ENCODE measurements at regions not wholly inside any gene's neighbourhood (a gene's known extent, or its start where the extent isn't known, plus 50 kb on each side); places are given as distances from the start of the nearest gene placed in this dataset.

GRCh38 chr1:58862728-58863385 lies 79.0 kb upstream of the JUN start:
- H3K27me3 ChIP-seq (ENCODE audit: control insufficient read depth, insufficient read depth, low read length) = no peaks in the 10 kb centered on the region
- ATAC-seq = no peak
- POLR2A ChIA-PET = no interaction called here

DNA sequence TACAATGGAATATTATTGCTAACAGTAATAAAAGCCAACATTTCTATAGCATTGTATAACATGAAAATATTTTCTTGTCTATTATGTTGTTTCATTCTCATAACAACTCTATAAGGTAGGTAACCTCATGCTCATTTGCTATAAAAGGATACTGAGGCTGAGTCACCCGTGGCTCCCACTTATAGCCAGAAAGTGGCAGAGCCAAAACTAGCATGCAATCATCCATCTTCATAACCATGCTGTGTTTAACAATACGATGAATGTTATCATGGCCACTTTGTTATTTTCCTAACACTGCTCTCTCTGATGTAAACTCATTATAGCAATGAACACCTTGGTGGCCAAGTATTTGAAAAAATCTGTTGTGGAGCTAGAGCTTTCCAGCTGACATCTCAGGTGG lies 80.8 kb upstream of the JUN start:
- H3K4me3 ChIP-seq (ENCODE audit: low read depth in 2 of 2, low read length in 2 of 2) = no peak overlapping the region
- TF ChIP-seq POLR2AphosphoS5 (IDR thresholded peaks at IDR 0.05; ENCODE audit: low read depth, low read length) = no peak
- TF ChIP-seq, protein P1, sequence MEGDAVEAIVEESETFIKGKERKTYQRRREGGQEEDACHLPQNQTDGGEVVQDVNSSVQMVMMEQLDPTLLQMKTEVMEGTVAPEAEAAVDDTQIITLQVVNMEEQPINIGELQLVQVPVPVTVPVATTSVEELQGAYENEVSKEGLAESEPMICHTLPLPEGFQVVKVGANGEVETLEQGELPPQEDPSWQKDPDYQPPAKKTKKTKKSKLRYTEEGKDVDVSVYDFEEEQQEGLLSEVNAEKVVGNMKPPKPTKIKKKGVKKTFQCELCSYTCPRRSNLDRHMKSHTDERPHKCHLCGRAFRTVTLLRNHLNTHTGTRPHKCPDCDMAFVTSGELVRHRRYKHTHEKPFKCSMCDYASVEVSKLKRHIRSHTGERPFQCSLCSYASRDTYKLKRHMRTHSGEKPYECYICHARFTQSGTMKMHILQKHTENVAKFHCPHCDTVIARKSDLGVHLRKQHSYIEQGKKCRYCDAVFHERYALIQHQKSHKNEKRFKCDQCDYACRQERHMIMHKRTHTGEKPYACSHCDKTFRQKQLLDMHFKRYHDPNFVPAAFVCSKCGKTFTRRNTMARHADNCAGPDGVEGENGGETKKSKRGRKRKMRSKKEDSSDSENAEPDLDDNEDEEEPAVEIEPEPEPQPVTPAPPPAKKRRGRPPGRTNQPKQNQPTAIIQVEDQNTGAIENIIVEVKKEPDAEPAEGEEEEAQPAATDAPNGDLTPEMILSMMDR (IDR thresholded peaks at IDR 0.05) = no peak
- no peak for TF ChIP-seq SIN3A (IDR thresholded peaks at IDR 0.05; ENCODE audit: borderline replicate concordance, insufficient read depth, low read depth, low read length)
- no peak for TF ChIP-seq TCF7L2 (IDR thresholded peaks at IDR 0.05; ENCODE audit: low read depth, low read length)
- TF ChIP-seq, protein P2, sequence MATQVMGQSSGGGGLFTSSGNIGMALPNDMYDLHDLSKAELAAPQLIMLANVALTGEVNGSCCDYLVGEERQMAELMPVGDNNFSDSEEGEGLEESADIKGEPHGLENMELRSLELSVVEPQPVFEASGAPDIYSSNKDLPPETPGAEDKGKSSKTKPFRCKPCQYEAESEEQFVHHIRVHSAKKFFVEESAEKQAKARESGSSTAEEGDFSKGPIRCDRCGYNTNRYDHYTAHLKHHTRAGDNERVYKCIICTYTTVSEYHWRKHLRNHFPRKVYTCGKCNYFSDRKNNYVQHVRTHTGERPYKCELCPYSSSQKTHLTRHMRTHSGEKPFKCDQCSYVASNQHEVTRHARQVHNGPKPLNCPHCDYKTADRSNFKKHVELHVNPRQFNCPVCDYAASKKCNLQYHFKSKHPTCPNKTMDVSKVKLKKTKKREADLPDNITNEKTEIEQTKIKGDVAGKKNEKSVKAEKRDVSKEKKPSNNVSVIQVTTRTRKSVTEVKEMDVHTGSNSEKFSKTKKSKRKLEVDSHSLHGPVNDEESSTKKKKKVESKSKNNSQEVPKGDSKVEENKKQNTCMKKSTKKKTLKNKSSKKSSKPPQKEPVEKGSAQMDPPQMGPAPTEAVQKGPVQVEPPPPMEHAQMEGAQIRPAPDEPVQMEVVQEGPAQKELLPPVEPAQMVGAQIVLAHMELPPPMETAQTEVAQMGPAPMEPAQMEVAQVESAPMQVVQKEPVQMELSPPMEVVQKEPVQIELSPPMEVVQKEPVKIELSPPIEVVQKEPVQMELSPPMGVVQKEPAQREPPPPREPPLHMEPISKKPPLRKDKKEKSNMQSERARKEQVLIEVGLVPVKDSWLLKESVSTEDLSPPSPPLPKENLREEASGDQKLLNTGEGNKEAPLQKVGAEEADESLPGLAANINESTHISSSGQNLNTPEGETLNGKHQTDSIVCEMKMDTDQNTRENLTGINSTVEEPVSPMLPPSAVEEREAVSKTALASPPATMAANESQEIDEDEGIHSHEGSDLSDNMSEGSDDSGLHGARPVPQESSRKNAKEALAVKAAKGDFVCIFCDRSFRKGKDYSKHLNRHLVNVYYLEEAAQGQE (IDR thresholded peaks at IDR 0.05; ENCODE audit: insufficient read depth in 1 of 2, low read depth in 2 of 2, low read length in 1 of 2) = no peak
- no peak for DNase-seq (ENCODE audit: low read depth, low spot score)
- POLR2A ChIA-PET = no interaction called here
- H3K9me3 ChIP-seq (ENCODE audit: control insufficient read depth, insufficient read depth, low read depth, low read length) = no peaks in the 10 kb centered on the region; the same call in 1 of the 2 replicates
- H3K27ac ChIP-seq (ENCODE audit: low read length) = no peak overlapping the region; the same call in 1 of the 2 replicates
- CTCF ChIA-PET = no interaction called here
- no peak for ATAC-seq
- no peaks in the 10 kb centered on the region for H3K36me3 ChIP-seq (ENCODE audit: control insufficient read depth, insufficient read depth, low read length)
- intact Hi-C loops (cut with micrococcal nuclease; ENCODE audit: unreplicated experiment) = no loop called here
- H3K4me1 ChIP-seq (ENCODE audit: control insufficient read depth, insufficient read depth, low read length) = no peaks in the 10 kb centered on the region
- BruUV-seq (replicated peaks) = no TSS peak
- in situ Hi-C loops (cut with HindIII; ENCODE audit: low pct_unique_long_range_greater_than_20kb, low sequenced_read_pairs) = no loop called here
- H3K27me3 ChIP-seq (ENCODE audit: control insufficient read depth, insufficient read depth, low read length) = no peaks in the 10 kb centered on the region

More at GRCh38 chr1:58862728-58863385, 79.0 kb upstream of the JUN start:
- H3K27ac ChIP-seq (ENCODE audit: low read length) = peak overlapping the region; percentile 48; the same call in 1 of the 2 replicates
- H3K4me3 ChIP-seq (ENCODE audit: low read depth in 2 of 2, low read length in 2 of 2) = no peak overlapping the region
- in situ Hi-C loops (cut with HindIII; ENCODE audit: low pct_unique_long_range_greater_than_20kb, low sequenced_read_pairs) (no loop called here), intact Hi-C loops (cut with micrococcal nuclease; ENCODE audit: unreplicated experiment) (no loop called here)
- DNase-seq (ENCODE audit: low read depth, low spot score) = no peak
- H3K36me3 ChIP-seq (ENCODE audit: control insufficient read depth, insufficient read depth, low read length) = no peaks in the 10 kb centered on the region
- no peaks in the 10 kb centered on the region; the same call in 1 of the 2 replicates for H3K9me3 ChIP-seq (ENCODE audit: control insufficient read depth, insufficient read depth, low read depth, low read length)
- no TSS peak for BruUV-seq (replicated peaks)
- peaks cover 10% of the 10 kb centered on the region for H3K4me1 ChIP-seq (ENCODE audit: control insufficient read depth, insufficient read depth, low read length)
- TF ChIP-seq, protein P1 (IDR thresholded peaks at IDR 0.05) = no peak
- TF ChIP-seq SIN3A (IDR thresholded peaks at IDR 0.05; ENCODE audit: borderline replicate concordance, insufficient read depth, low read depth, low read length) (no peak), TCF7L2 (IDR thresholded peaks at IDR 0.05; ENCODE audit: low read depth, low read length) (no peak), POLR2AphosphoS5 (IDR thresholded peaks at IDR 0.05; ENCODE audit: low read depth, low read length) (no peak)
- TF ChIP-seq, protein P2 (IDR thresholded peaks at IDR 0.05; ENCODE audit: insufficient read depth in 1 of 2, low read depth in 2 of 2, low read length in 1 of 2) = no peak
- CTCF ChIA-PET = no interaction called here
